Upper lobe of right lung (tissue), 1 donor: ENCODE measurements at regions not wholly inside any gene's neighbourhood (a gene's known extent, or its start where the extent isn't known, plus 50 kb on each side); places are given as distances from the start of the nearest gene placed in this dataset.

Experiments
- ATAC-seq: fragments of 200-7000 bp; cut with Tn5 transposase; one replicate; pipeline ENCODE4 v1.9.1; 2020; ENCODE audit warnings: mild to moderate bottlenecking, moderate library complexity
- DNase-seq: peaks from one replicate; pipeline ENCODE4 v3.0.0-alpha.2; 2020
- H3K27ac ChIP-seq: fragments of 200-600 bp; one replicate; pipeline ENCODE4 v1.8.0; 2022
- H3K27me3 ChIP-seq: fragments of 200-600 bp; one replicate; pipeline ENCODE4 v1.8.0; 2022; ENCODE audit warnings: mild to moderate bottlenecking
- H3K36me3 ChIP-seq: fragments of 200-600 bp; one replicate; pipeline ENCODE4 v1.8.0; 2022
- H3K4me1 ChIP-seq: fragments of 200-600 bp; one replicate; pipeline ENCODE4 v1.8.0; 2022
- H3K4me3 ChIP-seq: fragments of 200-600 bp; one replicate; pipeline ENCODE4 v1.8.0; 2022; ENCODE audit warnings: mild to moderate bottlenecking
- H3K9me3 ChIP-seq: fragments of 200-600 bp; one replicate; pipeline ENCODE4 v1.8.0; 2022
- intact Hi-C: fragments of 100-400 bp; cut with DNase I; formaldehyde crosslinking; loops from one replicate; pipeline ENCODE4 v1.11.0; 2022
- TF ChIP-seq, protein P1 (sequence below): fragments of 200-600 bp; IDR thresholded peaks from one replicate; pipeline ENCODE4 v1.8.0; 2022; ENCODE audit warnings: antibody characterized with exemption
- donor health status: DM: no; HTN: yes; CAD: no; lungs with severe emphysema.

DNA sequence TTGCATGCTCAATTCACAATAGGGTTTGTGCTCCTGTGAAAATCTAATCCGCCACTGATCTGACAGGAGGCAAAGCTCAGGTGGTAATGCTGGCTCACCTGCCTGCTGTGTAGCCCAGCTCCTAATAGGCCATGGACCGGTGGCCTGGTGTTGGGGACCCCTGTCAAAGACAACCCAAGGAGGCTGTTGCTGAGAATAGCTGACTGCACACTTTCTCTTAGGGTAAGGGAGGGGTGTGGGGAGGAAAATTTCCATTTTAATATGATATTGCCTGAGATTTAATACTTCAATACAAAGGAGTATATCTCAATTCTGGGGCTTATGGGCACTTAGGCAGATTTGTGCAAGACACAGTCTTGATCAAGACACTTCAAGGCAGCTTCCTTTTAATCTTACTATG is 105.8 kb downstream of the ALDH8A1 start:
- Histone ChIP-seq H3K36me3 (no peaks in the 10 kb centered on the region), H3K4me3 (no peak overlapping the region), H3K4me1 (no peaks in the 10 kb centered on the region), H3K27me3 (no peaks in the 10 kb centered on the region), H3K27ac (no peak overlapping the region), H3K9me3 (no peaks in the 10 kb centered on the region)
- no peak for DNase-seq
- TF ChIP-seq, protein P1, sequence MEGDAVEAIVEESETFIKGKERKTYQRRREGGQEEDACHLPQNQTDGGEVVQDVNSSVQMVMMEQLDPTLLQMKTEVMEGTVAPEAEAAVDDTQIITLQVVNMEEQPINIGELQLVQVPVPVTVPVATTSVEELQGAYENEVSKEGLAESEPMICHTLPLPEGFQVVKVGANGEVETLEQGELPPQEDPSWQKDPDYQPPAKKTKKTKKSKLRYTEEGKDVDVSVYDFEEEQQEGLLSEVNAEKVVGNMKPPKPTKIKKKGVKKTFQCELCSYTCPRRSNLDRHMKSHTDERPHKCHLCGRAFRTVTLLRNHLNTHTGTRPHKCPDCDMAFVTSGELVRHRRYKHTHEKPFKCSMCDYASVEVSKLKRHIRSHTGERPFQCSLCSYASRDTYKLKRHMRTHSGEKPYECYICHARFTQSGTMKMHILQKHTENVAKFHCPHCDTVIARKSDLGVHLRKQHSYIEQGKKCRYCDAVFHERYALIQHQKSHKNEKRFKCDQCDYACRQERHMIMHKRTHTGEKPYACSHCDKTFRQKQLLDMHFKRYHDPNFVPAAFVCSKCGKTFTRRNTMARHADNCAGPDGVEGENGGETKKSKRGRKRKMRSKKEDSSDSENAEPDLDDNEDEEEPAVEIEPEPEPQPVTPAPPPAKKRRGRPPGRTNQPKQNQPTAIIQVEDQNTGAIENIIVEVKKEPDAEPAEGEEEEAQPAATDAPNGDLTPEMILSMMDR = no peak
- no peak for ATAC-seq
- intact Hi-C loops = no loop called here

DNA sequence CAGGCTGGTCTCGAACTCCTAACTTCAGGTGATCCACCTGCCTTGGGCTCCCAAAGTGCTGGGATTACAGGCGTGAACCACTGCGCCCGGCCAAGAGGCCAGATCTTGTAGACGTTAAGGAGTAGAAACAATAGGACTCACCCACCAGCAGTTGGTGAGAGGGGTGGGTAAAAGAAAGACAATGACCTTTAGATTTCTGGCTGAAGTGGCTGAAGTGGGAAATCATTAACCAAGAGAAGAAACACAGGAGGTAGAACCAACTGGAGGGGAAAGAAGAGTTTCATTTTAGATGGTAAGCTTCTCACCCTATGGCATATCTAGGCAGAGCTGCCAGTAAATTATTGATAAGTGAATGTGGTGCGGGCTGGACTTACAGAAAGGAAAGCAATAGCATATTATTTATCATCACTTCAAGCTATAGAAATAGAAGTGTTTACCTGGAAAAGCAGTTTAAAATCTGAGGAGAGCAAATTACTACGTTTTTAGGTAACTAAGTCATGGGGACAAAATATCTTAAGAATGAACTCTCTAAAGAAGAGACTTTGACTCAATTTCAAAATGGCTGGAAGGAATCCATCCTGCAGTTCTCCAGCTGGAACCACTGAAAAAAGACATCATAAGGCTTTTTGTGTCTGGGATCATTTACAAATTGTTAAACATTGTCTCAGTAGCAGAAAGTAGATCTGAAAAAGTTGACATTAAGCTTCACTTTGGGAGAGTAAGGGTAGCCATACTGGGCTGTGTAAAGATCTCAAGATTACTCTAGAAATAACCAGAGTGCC is 109.6 kb downstream of the ALDH8A1 start:
- H3K27ac ChIP-seq = no peak overlapping the region
- no peaks in the 10 kb centered on the region for H3K4me1 ChIP-seq
- DNase-seq (no peak), ATAC-seq (no peak)
- no peaks in the 10 kb centered on the region for H3K36me3 ChIP-seq
- no peak overlapping the region for H3K4me3 ChIP-seq
- no peaks in the 10 kb centered on the region for H3K27me3 ChIP-seq
- TF ChIP-seq, protein P1 = no peak
- H3K9me3 ChIP-seq = no peaks in the 10 kb centered on the region
- intact Hi-C loops = no loop called here

DNA sequence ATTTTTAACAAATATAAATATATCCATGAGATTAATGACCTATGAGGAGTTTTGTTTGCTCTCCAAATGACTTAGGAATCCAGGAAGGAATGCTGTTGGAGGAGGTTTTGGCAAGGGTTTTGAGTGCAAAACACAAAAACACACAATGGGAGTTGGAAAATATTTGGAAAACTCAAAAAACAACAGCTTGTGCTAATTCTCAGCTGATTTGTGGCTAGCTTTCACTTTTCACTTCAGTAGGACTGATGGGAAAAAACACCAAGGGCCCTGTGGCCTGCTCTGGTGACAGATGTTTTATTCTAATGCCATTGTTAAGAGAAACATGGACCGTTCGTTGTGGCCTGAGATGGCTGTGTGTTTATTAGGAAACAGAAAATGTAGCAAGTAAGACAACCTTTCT is 113.9 kb downstream of the ALDH8A1 start:
- Histone ChIP-seq H3K27ac (no peak overlapping the region), H3K4me3 (no peak overlapping the region), H3K36me3 (no peaks in the 10 kb centered on the region), H3K4me1 (no peaks in the 10 kb centered on the region), H3K9me3 (no peaks in the 10 kb centered on the region), H3K27me3 (no peaks in the 10 kb centered on the region)
- ATAC-seq (no peak), DNase-seq (no peak)
- TF ChIP-seq, protein P1 = no peak
- intact Hi-C loops = no loop called here

DNA sequence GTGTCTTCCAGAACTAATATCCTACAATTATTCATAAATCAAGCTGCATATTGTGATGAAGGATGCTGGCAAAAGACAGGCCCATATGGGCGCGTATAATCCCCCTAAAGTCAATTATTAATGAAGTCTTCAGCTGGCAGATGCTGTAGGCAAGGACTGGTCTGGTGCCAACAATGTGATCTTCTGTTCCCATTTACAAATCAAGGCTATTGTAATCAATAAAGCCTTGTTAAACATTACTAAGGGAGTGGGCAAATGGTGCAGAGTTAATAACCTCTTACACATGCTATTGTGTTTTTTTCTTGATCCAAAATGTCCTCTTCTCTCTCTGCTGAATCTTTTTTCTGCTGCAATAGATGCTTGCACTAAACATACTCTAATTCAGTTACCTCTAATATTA is 119.0 kb downstream of the ALDH8A1 start:
- no peak for DNase-seq
- no peaks in the 10 kb centered on the region for H3K9me3 ChIP-seq
- H3K4me3 ChIP-seq = no peak overlapping the region
- no peaks in the 10 kb centered on the region for H3K4me1 ChIP-seq
- intact Hi-C loops = no loop called here
- no peak for ATAC-seq
- H3K27me3 ChIP-seq = no peaks in the 10 kb centered on the region
- no peaks in the 10 kb centered on the region for H3K36me3 ChIP-seq
- H3K27ac ChIP-seq = no peak overlapping the region
- TF ChIP-seq, protein P1 = no peak

DNA sequence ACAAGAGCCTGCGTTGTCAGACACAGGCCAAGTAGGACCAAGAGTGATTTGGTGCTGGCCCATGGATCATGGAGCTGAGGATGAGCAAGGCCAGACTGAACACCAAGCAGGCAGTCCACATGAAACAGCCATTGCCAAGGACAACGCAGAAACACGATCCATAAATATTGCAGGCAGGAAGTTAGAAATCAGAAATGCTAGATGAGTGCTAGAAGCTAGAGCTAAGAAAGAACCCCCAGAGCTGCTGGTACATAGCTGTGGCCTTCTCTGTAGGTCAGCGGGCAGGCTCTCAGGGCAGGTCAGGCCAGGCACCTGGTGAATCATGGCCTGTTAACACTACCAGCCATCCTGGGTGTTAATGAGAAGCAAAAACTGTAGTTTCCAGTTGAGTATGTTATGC is 119.7 kb downstream of the ALDH8A1 start:
- H3K4me1 ChIP-seq = no peaks in the 10 kb centered on the region
- DNase-seq (no peak), ATAC-seq (no peak)
- TF ChIP-seq, protein P1 = no peak
- no peaks in the 10 kb centered on the region for H3K27me3 ChIP-seq
- H3K9me3 ChIP-seq = no peaks in the 10 kb centered on the region
- no peak overlapping the region for H3K27ac ChIP-seq
- H3K36me3 ChIP-seq = no peaks in the 10 kb centered on the region
- intact Hi-C loops = no loop called here
- no peak overlapping the region for H3K4me3 ChIP-seq

DNA sequence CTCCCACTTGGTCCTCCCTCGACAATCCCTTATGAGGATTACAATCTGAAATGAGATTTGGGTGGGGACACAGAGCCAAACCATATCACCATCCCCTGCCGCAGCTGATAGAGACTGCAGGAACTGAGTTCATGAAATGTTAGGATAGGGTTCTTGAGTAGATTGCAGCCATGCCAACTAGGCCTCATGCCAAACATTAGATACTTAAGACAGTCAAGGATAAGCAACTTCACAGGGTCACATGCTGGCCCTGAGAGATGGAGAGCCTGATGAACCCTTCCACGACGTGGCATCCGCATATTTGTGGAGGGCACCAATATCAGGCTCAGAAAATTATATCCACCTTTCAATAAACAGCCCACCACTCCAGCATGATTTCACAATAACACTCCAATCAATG is 121.3 kb downstream of the ALDH8A1 start:
- Histone ChIP-seq H3K4me1 (no peaks in the 10 kb centered on the region), H3K27me3 (no peaks in the 10 kb centered on the region), H3K27ac (no peak overlapping the region), H3K9me3 (no peaks in the 10 kb centered on the region), H3K36me3 (no peaks in the 10 kb centered on the region), H3K4me3 (no peak overlapping the region)
- ATAC-seq (no peak), DNase-seq (no peak)
- TF ChIP-seq, protein P1 = no peak
- intact Hi-C loops = no loop called here
